ENCODE measurements at regions not wholly inside any gene's neighbourhood (a gene's known extent, or its start where the extent isn't known, plus 50 kb on each side); places are given as distances from the start of the nearest gene placed in this dataset.
"Not testable (repeated sequence)": the region's sequence is repeated elsewhere in the genome, so short reads cannot be mapped to it uniquely, and the experiment has no call there.

DNA sequence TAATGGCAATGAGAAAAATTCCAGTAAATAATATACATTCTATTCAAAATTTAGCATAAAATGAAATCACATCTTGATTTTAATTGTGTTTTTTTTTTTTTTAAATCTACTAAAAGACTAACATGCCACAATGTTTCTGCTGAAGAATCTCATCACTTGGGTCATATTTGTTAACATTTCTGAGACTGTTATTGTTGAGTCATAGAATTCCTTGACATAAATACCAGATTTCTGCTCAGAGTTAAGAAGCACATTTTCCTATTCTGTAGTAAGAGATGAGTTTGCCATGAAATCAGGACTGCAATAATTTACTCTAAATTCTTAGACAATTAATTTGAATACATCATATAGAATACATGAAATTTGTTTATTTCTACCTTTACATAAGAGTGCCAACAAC is 154.9 kb upstream of the KYNU start:
- DNase-seq (ENCODE audit: low spot score): no peak
- intact Hi-C loops (cut with DNase I): no loop called here
- ATAC-seq: no peak

DNA sequence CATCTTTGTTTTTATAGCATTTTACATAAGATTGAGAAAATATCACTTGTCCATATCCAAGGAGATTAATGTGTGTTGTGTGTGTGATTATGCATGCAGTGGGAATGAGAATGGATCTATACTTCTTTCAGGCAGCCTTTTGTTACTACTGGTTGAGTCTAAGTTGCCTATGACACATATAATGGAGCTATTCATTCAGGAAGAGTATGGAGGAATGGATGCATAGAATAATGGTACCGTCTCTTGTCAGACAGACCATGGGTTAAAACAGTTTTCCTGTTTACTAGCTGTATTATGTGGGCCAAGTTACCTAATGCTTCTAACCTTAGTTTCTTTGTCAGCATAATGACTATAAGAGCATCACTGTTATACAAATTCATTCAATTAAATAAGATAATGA is 155.4 kb upstream of the KYNU start:
- DNase-seq (ENCODE audit: low spot score) (no peak), ATAC-seq (no peak)
- intact Hi-C loops (cut with DNase I): no loop called here

DNA sequence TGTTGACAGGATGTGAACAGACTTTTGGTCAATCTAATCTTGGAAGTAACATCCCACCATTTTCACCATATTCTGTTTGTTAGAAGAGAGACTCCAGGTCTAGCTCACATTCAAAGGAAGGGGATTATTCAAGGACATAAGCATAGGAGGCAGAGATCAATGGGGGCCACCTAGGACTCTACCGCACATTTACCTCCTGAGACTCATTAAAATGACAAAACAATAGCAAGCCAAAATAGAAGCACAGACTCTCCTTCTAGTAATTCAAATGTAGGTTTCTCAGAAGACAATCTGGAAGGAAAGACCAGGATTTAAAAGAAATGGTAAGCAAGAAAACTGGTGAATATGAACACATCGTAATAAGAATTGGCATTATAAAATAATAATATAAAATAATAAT is 156.4 kb upstream of the KYNU start:
- ATAC-seq (no peak), DNase-seq (ENCODE audit: low spot score) (no peak)
- intact Hi-C loops (cut with DNase I): no loop called here

DNA sequence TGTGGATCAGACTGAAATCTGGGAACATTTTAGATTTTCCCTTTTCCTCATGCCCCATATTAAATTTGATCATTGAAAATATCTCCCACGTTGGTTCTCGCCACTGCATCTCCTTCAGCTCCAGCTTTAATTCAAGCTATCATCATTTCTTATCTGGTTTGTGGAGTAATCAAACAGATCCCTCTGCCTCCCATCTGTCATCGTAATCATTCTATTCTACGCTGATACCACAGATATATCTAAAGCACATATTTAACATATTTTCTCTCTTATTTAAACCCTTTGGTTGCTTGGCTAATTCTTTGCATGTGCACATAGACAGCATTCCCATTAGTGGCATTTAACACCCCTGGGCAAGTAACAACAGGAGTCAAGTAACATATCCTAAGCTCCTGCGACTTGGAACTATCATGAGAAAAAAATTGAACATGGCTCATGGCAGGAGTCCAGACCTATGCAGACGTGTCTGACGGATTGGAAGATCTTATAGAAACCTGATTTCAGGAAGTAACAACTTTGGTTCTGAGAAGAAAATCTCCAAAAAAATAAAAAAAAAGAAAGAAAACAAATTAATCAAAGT is 158.8 kb upstream of the KYNU start:
- intact Hi-C loops (cut with DNase I): no loop called here
- ATAC-seq (no peak), DNase-seq (ENCODE audit: low spot score) (no peak)

DNA sequence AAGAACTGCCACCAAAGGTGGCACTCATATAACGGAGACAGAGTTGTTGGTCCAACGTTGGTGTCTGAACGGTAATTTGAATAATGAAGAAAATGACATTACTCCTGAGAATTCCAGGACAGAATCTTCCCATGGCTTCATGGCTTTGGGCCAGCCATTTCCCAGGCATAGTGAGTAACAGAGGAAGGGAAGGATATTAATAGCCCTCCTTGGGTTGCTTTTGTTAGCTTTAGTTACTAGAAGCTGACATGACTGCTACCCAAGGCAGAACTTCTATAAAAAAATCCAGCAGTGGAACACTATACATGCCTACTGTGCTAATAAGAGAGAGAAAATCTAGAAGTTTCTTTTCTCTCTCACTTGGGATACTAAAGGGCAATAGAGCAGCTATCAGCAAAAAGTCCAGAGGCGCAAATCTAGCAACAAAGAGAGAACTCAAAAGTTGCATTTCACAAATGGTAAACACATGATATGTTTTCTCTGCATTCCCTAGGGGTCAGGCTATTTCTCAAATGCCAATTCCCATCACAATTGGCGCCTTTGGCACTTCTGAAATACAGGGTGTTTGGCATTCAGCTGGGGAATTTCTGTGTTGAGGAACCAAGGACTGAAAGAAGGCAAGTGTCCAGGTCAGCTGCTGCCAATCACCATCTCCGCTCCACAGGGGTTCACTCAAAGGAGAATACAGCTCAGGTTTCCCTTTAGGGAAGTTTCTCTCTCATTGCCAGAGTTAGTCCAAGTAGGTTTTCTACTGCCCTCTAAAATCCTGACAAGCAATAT is 160.8 kb upstream of the KYNU start:
- intact Hi-C loops (cut with DNase I): no loop called here
- no peak for ATAC-seq
- DNase-seq (ENCODE audit: low spot score): no peak

DNA sequence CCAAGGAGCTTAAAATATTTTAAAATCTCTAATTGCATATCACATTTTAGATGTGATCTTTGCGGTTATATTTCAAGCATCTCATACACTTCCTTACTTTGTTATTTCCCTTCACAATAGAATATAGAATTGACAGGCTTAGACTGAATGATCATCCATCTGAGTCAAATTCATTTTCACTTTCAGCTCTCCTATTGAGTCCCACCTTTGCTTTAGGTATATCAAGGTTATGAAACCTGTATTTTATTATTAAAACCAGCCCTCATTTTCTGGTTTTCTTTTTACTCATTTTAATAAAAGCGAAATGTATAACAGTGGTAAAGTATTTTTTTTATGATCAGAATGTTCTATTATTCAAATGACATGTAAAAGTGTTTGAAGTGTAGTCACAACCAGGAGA is 162.9 kb upstream of the KYNU start:
- intact Hi-C loops (cut with DNase I): no loop called here
- DNase-seq (ENCODE audit: low spot score) (no peak), ATAC-seq (no peak)

DNA sequence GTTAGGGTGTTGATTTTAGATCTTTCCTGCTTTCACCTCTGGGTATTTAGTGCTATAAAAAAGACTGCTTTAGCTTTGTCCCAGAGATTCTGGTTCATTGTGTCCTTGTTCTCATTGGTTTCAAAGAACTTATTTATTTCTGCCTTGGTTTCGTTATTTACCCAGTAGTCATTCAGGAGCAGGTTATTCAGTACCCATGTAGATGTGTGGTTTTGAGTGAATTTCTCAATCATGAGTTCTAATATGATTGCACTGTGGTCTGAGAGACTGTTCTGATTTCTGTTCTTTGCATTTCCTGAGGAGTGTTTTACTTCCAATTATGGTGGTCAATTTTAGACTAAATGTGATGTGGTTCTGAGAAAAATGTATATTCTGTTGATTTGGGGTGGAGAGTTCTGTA is 167.1 kb upstream of the KYNU start:
- no peak for DNase-seq (ENCODE audit: low spot score)
- no peak for ATAC-seq
- intact Hi-C loops (cut with DNase I): no loop called here

DNA sequence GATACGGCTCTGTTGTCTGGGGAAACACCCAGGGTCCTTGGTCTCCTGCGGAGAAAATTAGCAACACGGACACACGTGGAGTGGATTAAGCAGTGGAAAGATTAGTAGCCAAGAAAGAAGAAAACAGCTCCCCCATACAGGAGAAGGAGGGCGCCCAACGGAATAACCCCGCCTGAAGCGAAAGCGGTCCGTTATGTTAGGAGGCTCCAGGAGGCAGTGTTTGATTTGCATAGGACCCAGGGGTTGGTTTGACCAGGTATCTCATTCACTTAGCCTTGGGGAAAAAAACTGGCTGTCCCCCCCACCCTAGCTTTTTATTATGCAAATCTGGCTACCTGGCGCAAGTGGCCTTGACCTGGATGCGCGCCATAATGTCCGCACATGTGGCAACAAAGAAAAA is 170.1 kb upstream of the KYNU start:
- ATAC-seq: no peak
- DNase-seq (ENCODE audit: low spot score): no peak
- intact Hi-C loops (cut with DNase I): no loop called here

DNA sequence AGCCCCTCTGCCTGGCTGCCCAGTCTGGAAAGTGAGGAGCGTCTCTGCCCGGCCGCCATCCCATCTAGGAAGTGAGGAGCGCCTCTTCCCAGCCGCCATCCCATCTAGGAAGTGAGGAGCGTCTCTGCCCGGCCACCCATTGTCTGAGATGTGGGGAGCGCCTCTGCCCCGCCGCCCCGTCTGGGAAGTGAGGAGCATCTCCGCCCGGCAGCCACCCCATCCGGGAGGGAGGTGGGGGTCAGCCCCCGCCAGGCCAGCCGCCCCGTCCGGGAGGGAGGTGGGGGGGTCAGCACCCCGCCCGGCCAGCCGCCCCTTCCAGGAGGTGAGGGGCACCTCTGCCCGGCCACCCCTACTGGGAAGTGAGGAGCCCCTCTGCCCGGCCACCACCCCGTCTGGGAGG is 175.1 kb upstream of the KYNU start:
- ATAC-seq; intact Hi-C loops (cut with DNase I); DNase-seq (ENCODE audit: low spot score): not testable (repeated sequence)

DNA sequence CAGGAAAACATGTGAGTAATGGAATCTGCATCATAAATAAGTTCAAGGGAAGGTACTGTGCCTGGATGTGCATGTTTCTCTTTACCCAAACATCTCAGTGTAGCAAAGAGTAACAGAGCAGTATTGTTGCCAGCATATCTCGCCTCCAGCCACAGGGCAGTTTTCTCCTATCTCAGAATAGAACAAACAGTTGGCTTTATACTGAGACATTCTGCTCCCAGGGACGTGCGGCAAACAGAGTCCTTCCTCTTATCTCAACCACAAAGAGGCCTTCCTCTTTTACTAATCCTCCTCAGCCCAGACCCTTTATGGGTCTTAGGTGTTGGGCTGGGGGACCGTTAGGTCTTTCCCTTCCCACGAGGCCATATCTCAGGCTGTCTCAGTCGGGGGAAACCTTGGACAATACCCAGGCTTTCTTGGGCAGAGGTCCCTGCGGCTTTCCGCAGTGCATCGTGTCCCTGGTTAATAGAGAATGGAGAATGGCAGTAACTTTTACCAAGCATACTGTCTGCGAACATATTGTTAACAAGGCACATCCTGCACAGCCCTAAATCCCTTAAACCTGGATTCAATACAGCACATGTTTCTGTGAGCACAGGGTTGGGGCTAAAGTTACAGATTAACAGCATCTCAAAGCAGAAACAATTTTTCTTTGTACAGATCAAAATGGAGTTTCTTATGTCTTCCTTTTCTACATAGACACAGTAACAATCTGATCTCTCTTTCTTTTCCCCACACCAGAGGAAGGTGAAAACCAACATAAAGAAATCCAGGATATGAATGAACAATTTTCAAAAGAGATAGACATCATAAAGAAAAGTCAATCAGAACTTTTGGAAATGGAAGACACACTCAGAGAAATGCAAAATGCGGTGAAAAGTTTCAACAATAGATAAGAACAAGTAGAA is 181.9 kb upstream of the KYNU start:
- ATAC-seq; intact Hi-C loops (cut with DNase I); DNase-seq (ENCODE audit: low spot score): not testable (repeated sequence)

DNA sequence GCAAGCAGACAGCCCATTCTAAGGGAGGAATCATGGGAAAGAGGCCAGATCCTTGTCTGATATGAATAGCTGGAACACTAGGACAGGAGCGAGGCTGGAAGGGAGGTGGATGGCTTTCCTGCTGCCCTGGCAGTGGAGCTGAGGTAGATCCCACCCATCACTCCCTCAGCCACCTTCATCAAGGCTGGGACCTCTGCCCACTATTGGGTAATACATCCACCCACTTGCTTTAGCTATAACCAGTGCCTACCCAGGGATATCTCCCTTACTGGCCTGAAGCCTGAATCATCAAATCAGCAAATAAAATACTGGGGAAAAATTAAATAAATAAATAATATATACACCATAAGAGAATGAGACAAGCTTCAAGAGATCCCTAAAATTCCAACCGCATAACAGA is 183.2 kb upstream of the KYNU start:
- ATAC-seq (no peak), DNase-seq (ENCODE audit: low spot score) (no peak)
- intact Hi-C loops (cut with DNase I): no loop called here

DNA sequence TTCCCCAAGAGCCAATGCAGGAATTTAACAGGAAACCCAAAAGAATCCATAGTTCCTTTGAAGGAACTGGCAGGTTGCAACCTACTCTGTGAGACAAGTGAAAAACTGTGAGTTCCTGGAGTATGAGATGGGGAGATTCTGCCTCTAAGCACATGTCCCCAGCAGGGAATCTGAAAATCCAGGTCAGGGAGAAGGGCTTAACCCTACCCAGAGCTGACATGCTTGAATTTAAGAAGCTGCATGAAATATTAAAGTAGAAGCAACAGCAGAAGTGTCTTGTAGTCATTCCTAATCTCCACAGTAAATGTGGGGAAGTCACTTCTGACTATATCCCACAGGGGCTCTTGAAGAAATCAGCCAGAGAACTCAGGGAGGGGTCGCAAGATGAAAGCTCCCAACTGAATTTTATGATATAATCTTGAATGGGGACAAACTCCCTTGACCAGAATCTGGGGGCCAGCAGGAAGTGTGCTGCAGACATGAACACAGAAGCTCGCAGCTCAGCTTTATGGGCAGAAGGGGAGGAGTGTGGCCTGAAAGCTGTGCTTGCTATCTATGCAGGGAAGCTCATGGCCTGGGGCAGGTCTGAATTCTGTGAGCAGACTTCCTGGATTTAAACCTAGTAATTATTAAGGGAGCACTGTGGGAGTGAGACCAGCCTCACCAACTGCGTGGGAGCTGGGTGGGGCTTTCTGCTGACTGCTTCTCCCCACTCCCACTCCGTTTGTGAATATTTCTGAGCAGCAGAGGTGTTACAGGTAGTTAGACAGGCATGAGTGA is 184.1 kb upstream of the KYNU start:
- DNase-seq (ENCODE audit: low spot score): no peak
- intact Hi-C loops (cut with DNase I): no loop called here
- ATAC-seq: no peak

DNA sequence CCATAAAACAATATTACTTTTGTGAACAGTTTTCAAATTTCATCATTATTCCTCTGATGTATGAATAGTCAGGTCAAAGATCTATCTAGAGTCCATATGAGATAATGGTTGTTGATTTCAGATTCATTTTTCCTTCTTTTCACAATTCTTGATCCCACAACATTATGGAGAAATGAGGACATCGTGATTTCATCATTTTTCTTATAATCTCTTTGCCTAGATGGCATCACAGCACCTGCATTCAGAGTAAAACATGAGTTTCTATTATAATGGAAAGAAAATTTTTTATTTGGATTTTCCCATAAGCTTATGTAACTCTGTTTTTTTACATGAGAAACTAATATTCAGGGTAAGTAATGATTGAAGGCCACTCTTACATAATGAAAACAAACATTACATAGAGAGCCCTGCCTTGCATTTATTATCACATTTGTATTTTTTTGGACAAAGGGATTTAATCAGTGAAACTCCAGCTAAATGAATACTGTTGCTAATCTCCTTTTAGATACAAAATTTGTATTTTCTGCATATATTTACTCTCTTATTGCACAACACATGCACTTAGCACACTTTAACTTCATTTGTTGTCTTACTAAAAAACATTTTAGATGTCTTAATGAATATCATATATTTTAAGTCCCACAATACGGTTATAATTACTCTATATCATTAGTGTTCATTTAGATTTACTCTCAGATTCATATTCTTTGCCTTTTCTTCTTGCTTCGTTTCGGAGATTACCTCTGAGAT is 188.4 kb upstream of the KYNU start:
- intact Hi-C loops (cut with DNase I): no loop called here
- DNase-seq (ENCODE audit: low spot score) (no peak), ATAC-seq (no peak)

DNA sequence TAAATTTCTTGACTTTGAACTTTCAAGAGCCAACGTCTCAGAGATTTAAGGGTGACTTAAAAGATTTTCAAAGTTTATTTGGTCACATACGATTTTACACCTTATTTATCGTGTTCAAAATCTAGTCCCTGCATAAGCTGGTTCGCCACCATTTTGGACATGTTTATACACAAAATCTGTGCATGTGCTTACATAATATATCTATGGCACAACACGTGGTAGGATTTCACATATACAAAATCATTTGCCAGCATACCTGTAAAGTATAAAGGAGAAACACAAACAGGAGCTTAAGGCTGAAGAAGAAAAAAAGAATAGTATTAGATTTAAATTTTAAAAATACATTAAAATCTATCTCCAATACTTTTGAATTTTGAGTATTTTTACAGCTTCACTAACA is 190.0 kb upstream of the KYNU start:
- ATAC-seq (no peak), DNase-seq (ENCODE audit: low spot score) (no peak)
- intact Hi-C loops (cut with DNase I): no loop called here

DNA sequence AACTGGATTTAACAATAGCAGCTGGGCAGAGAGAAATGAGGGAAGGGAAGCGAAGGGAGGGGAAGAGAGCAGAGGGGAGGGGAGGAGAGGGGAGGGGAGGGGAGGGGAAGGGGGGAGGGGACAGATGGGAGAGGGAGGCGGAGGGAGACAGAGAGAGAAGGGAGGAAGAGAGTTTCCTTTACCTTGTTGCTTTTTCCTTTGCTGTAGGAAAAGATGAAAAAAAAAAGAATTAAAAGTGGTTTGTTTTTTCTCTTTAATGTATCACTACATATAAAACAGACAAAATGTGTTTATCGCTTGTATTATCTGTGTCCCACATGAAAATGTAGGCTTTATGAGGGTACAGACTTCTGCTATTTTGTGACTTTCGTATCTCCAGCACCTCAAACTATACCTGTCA is 190.4 kb upstream of the KYNU start:
- ATAC-seq (no peak), DNase-seq (ENCODE audit: low spot score) (no peak)
- intact Hi-C loops (cut with DNase I): no loop called here

DNA sequence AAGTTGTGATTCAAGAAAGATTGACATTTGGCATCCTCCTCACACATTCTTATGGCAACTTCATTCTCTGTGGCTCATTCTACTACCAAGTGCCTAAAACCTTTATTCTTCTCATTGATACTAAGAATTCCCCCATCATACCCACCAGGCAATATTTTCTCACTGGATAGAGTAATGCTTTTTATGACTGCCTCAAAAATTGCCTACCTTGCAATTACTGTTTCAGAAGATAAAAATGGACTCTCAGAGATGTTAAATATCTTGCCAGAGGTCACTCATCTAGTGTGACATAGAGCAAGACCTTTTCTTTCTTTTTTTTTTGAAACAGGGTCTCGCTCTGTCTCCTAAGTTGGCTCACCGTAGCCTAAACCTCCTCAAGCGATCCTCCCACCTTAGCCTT is 192.8 kb upstream of the KYNU start:
- ATAC-seq (no peak), DNase-seq (ENCODE audit: low spot score) (no peak)
- intact Hi-C loops (cut with DNase I): no loop called here

DNA sequence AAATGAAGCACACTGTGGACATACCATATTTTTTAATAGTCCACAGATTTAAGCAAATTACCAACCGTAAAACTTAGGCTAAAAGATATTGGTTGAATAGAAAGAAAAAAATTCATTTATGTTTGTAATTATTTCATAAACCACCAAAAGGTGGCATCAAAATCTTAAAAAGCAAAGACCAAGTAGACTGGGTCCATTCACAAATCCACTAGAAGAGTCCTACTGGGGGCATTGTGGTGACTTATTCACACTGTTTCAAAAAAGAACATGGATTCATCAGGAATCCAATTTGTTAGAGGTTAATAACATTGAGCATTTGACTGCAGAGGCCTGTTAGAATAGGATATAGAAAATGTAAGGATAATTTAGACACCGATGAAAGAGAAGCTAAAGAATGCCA is 194.9 kb upstream of the KYNU start:
- no peak for ATAC-seq
- DNase-seq (ENCODE audit: low spot score): no peak
- intact Hi-C loops (cut with DNase I): no loop called here

DNA sequence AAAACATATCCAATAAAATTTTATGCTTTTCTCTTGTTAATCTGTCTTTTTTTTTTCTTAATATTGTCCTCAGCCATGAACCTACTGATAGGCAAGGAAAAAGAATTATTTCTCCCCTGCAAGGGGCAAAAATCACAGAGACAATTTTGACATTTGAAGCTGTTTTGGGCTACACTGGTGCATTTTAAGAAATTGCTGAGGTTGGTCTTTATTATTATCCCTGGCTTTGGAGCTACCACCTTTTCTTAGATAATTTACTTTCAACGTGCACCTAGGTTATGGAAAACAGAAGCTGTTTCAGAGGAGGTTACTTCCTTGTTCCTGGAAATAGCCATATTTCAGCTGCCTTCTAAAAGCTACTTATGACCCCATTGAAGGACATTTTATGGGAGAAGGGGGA is 195.5 kb upstream of the KYNU start:
- intact Hi-C loops (cut with DNase I): no loop called here
- DNase-seq (ENCODE audit: low spot score) (no peak), ATAC-seq (no peak)

DNA sequence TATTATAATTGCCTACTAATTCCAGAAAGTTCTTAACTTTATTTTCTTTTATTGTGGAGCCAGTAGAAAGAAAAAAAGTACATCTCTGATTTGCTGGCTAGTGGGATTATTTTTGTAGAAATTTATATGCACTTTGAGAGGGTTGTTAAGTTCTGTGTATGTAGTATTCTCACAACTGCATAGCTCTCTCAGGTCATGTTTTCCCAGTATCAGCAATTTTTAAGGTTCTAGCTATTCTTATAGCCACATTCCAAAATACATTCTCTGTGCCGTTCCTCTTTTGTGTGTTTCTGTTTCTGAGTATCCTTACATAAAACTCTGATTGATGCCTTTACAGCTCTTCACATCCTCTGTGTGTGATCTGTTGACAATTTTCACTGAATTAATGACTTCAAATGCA is 199.3 kb upstream of the KYNU start:
- DNase-seq (ENCODE audit: low spot score) (no peak), ATAC-seq (no peak)
- intact Hi-C loops (cut with DNase I): no loop called here

All from sciatic nerve (tissue), 2 donors.